Trophoblast cell (in vitro differentiated cells and primary cell): ENCODE measurements at regions not wholly inside any gene's neighbourhood (a gene's known extent, or its start where the extent isn't known, plus 50 kb on each side); places are given as distances from the start of the nearest gene placed in this dataset.

Source experiments
- DNase-seq, 2 donors: peaks; one replicate each; pipeline ENCODE4 v3.0.0-alpha.2; 2016
- H2AFZ ChIP-seq: 2 replicates; pipeline ENCODE4 v1.6.1; 2013; ENCODE audit warnings: low read length, moderate library complexity, mild to moderate bottlenecking; ENCODE audit not compliant: insufficient read depth, poor library complexity
- H2AK5ac ChIP-seq: 2 replicates; pipeline ENCODE4 v1.6.1; 2013; ENCODE audit warnings: mild to moderate bottlenecking, low read length
- H2BK120ac ChIP-seq: 2 replicates; pipeline ENCODE4 v1.6.1; 2013; ENCODE audit warnings: low read length, mild to moderate bottlenecking, moderate library complexity; ENCODE audit not compliant: insufficient read depth, poor library complexity
- H2BK12ac ChIP-seq: 2 replicates; pipeline ENCODE4 v1.6.1; 2013; ENCODE audit warnings: mild to moderate bottlenecking, low read length, moderate library complexity
- H2BK5ac ChIP-seq: 2 replicates; pipeline ENCODE4 v1.6.1; 2013; ENCODE audit warnings: low read length, low read depth, moderate library complexity, mild to moderate bottlenecking; ENCODE audit not compliant: poor library complexity
- H3K14ac ChIP-seq: 2 replicates; pipeline ENCODE4 v1.6.1; 2013; ENCODE audit warnings: mild to moderate bottlenecking, low read length
- H3K18ac ChIP-seq: 2 replicates; pipeline ENCODE4 v1.6.1; 2013; ENCODE audit warnings: mild to moderate bottlenecking, low read length
- H3K23ac ChIP-seq: 2 replicates; pipeline ENCODE4 v1.6.1; 2013; ENCODE audit warnings: low read length
- H3K27ac ChIP-seq: 2 replicates; pipeline ENCODE4 v1.5.1; 2013; ENCODE audit warnings: low read depth, mild to moderate bottlenecking, inconsistent platforms, low read length, moderate library complexity
- H3K27me3 ChIP-seq: 2 replicates; pipeline ENCODE4 v1.6.1; 2013; ENCODE audit warnings: inconsistent platforms, mild to moderate bottlenecking, low read length, moderate library complexity; ENCODE audit not compliant: insufficient read depth
- H3K36me3 ChIP-seq, 2 experiments: 1 replicate in 1 of 2; 2 replicates in 1 of 2; pipeline ENCODE4 v1.6.1; 2013; ENCODE audit warnings: low read length in 2 of 2, mild to moderate bottlenecking in 2 of 2, moderate library complexity in 1 of 2; ENCODE audit not compliant: insufficient read depth in 2 of 2, control insufficient read depth in 1 of 2
- H3K4ac ChIP-seq: 2 replicates; pipeline ENCODE4 v1.6.1; 2013; ENCODE audit warnings: low read depth, mild to moderate bottlenecking, low read length, moderate library complexity
- H3K4me1 ChIP-seq, 2 experiments: 1 replicate in 1 of 2; 2 replicates in 1 of 2; pipeline ENCODE4 v1.6.1; 2013; ENCODE audit warnings: low read length in 2 of 2, mild to moderate bottlenecking in 2 of 2, moderate library complexity in 1 of 2; ENCODE audit not compliant: insufficient read depth in 2 of 2, control insufficient read depth in 1 of 2
- H3K4me2 ChIP-seq: 2 replicates; pipeline ENCODE4 v1.6.1; 2013; ENCODE audit warnings: inconsistent platforms, mild to moderate bottlenecking, low read length, moderate library complexity
- H3K4me3 ChIP-seq: 2 replicates; pipeline ENCODE4 v1.5.1; 2013; ENCODE audit warnings: mild to moderate bottlenecking, low read depth, low read length, inconsistent platforms
- H3K79me1 ChIP-seq: one replicate; pipeline ENCODE4 v1.6.1; 2013; ENCODE audit warnings: low read length
- H3K79me2 ChIP-seq: 2 replicates; pipeline ENCODE4 v1.6.1; 2013; ENCODE audit warnings: low read length, mild to moderate bottlenecking; ENCODE audit not compliant: control insufficient read depth, insufficient read depth, poor library complexity
- H3K9ac ChIP-seq: 2 replicates; pipeline ENCODE4 v1.6.1; 2013; ENCODE audit warnings: mild to moderate bottlenecking, low read length
- H3K9me3 ChIP-seq: 2 replicates; pipeline ENCODE4 v1.6.1; 2013; ENCODE audit warnings: low read depth, mild to moderate bottlenecking, control low read depth, inconsistent platforms, low read length; ENCODE audit not compliant: insufficient read depth
- H4K12ac ChIP-seq: 2 replicates; pipeline ENCODE4 v1.6.1; 2013; ENCODE audit warnings: low read depth, mild to moderate bottlenecking, low read length, moderate library complexity
- H4K8ac ChIP-seq: 2 replicates; pipeline ENCODE4 v1.6.1; 2013; ENCODE audit warnings: low read depth, mild to moderate bottlenecking, low read length, moderate library complexity
- H4K91ac ChIP-seq: one replicate; pipeline ENCODE4 v1.6.1; 2013; ENCODE audit warnings: low read depth, mild to moderate bottlenecking, low read length, moderate library complexity
- WGBS: extraction: QIAGEN DNeasy Blood & Tissue Kit; methylation state at CpG from one replicate; pipeline ENCODE4 v1.1.7; 2013; ENCODE audit warnings: missing lambda C conversion rate; ENCODE audit not compliant: insufficient read length, insufficient coverage; ENCODE audit errors: extremely low coverage; 5-methylcytosine and 5-hydroxymethylcytosine counted together

GRCh38 chr6:797479-798077 lies 104.6 kb upstream of the EXOC2 start:
- WGBS, result no CpG with 5 or more reads among the region's 5 CpGs
- DNase-seq, result peak; percentile 18 to 76

GRCh38 chr6:795046-795685 lies 102.2 kb upstream of the EXOC2 start:
- no peak overlapping the region for H2BK5ac ChIP-seq
- no peak overlapping the region for H3K4me2 ChIP-seq
- H3K23ac ChIP-seq, result no peak overlapping the region
- no peaks in the 10 kb centered on the region for H3K27me3 ChIP-seq
- no peak overlapping the region for H2AFZ ChIP-seq
- no peak overlapping the region for H2BK12ac ChIP-seq
- H3K79me2 ChIP-seq, result no peaks in the 10 kb centered on the region
- no peak overlapping the region for H3K4ac ChIP-seq
- H3K36me3 ChIP-seq, result no peaks in the 10 kb centered on the region
- H2BK120ac ChIP-seq, result no peak overlapping the region
- H4K91ac ChIP-seq, result no peak overlapping the region
- no peak overlapping the region for H3K14ac ChIP-seq
- H4K8ac ChIP-seq, result no peak overlapping the region
- no peaks in the 10 kb centered on the region for H3K9me3 ChIP-seq
- no CpG with 5 or more reads among the region's 11 CpGs for WGBS
- H3K4me3 ChIP-seq, result no peak overlapping the region
- H2AK5ac ChIP-seq, result no peak overlapping the region
- DNase-seq, result no peak
- no peak overlapping the region for H3K27ac ChIP-seq
- H3K9ac ChIP-seq, result no peak overlapping the region
- H3K79me1 ChIP-seq, result no peaks in the 10 kb centered on the region
- no peaks in the 10 kb centered on the region for H3K4me1 ChIP-seq
- H3K18ac ChIP-seq, result no peak overlapping the region
- H4K12ac ChIP-seq, result no peak overlapping the region

More at GRCh38 chr6:797479-798077, 104.6 kb upstream of the EXOC2 start:
- H4K8ac ChIP-seq, result no peak overlapping the region
- H3K9me3 ChIP-seq, result no peaks in the 10 kb centered on the region
- no peak overlapping the region for H2BK5ac ChIP-seq
- H3K4me1 ChIP-seq, result no peaks in the 10 kb centered on the region
- H3K18ac ChIP-seq, result no peak overlapping the region
- H3K27me3 ChIP-seq, result no peaks in the 10 kb centered on the region
- H3K9ac ChIP-seq, result no peak overlapping the region
- no peaks in the 10 kb centered on the region for H3K79me2 ChIP-seq
- H3K27ac ChIP-seq, result no peak overlapping the region
- no peak overlapping the region for H3K23ac ChIP-seq
- H3K4me2 ChIP-seq, result no peak overlapping the region
- no peak overlapping the region for H2AK5ac ChIP-seq
- H3K4ac ChIP-seq, result no peak overlapping the region
- no peak overlapping the region for H4K12ac ChIP-seq
- H2BK120ac ChIP-seq, result no peak overlapping the region
- H2AFZ ChIP-seq, result no peak overlapping the region
- no peak overlapping the region for H4K91ac ChIP-seq
- no peak overlapping the region for H3K14ac ChIP-seq
- no peaks in the 10 kb centered on the region for H3K79me1 ChIP-seq
- no peak overlapping the region for H3K4me3 ChIP-seq
- no peaks in the 10 kb centered on the region for H3K36me3 ChIP-seq
- H2BK12ac ChIP-seq, result no peak overlapping the region

GRCh38 chr6:793261-793660 lies 100.3 kb upstream of the EXOC2 start:
- Histone ChIP-seq H3K4me3 (no peak overlapping the region), H2AFZ (no peak overlapping the region), H3K14ac (no peak overlapping the region), H2BK120ac (no peak overlapping the region), H3K4me1 (no peaks in the 10 kb centered on the region), H2AK5ac (no peak overlapping the region), H3K4me2 (no peak overlapping the region), H4K91ac (no peak overlapping the region), H3K27me3 (no peaks in the 10 kb centered on the region), H3K27ac (no peak overlapping the region), H3K18ac (no peak overlapping the region), H2BK12ac (no peak overlapping the region), H3K79me2 (no peaks in the 10 kb centered on the region), H2BK5ac (no peak overlapping the region), H3K23ac (no peak overlapping the region), H3K4ac (no peak overlapping the region), H3K9me3 (no peaks in the 10 kb centered on the region), H4K12ac (no peak overlapping the region), H3K79me1 (no peaks in the 10 kb centered on the region), H4K8ac (no peak overlapping the region), H3K9ac (no peak overlapping the region), H3K36me3 (no peaks in the 10 kb centered on the region)
- no peak for DNase-seq
- WGBS, result no CpG with 5 or more reads among the region's 13 CpGs

GRCh38 chr6:792662-793061 lies 99.7 kb upstream of the EXOC2 start:
- no peak overlapping the region for H4K12ac ChIP-seq
- H3K79me1 ChIP-seq, result no peaks in the 10 kb centered on the region
- no peaks in the 10 kb centered on the region for H3K4me1 ChIP-seq
- no peak overlapping the region for H3K18ac ChIP-seq
- no peak overlapping the region for H3K27ac ChIP-seq
- WGBS, result no CpG with 5 or more reads among the region's 11 CpGs
- H2BK5ac ChIP-seq, result no peak overlapping the region
- no peak overlapping the region for H3K23ac ChIP-seq
- H3K4me3 ChIP-seq, result no peak overlapping the region
- H3K4me2 ChIP-seq, result no peak overlapping the region
- no peak overlapping the region for H2BK120ac ChIP-seq
- no peak overlapping the region for H2BK12ac ChIP-seq
- no peaks in the 10 kb centered on the region for H3K36me3 ChIP-seq
- no peak for DNase-seq
- no peak overlapping the region for H2AK5ac ChIP-seq
- no peak overlapping the region for H2AFZ ChIP-seq
- no peaks in the 10 kb centered on the region for H3K27me3 ChIP-seq
- H3K4ac ChIP-seq, result no peak overlapping the region
- no peak overlapping the region for H4K91ac ChIP-seq
- no peak overlapping the region for H3K14ac ChIP-seq
- H4K8ac ChIP-seq, result no peak overlapping the region
- H3K9me3 ChIP-seq, result no peaks in the 10 kb centered on the region
- H3K9ac ChIP-seq, result no peak overlapping the region
- no peaks in the 10 kb centered on the region for H3K79me2 ChIP-seq
